NT2/D1 (cell line): ENCODE measurements at regions not wholly inside any gene's neighbourhood (a gene's known extent, or its start where the extent isn't known, plus 50 kb on each side); places are given as distances from the start of the nearest gene placed in this dataset.
"Not testable (repeated sequence)": the region's sequence is repeated elsewhere in the genome, so short reads cannot be mapped to it uniquely, and the experiment has no call there.

Experiments used
- YY1 ChIP-seq: IDR thresholded peaks from 2 replicates; pipeline ENCODE4 v1.6.1; 2011; ENCODE audit not compliant: insufficient read length, insufficient read depth
- ZNF274 ChIP-seq: IDR thresholded peaks from 2 replicates; pipeline ENCODE4 v1.6.1; 2011; ENCODE audit warnings: mild to moderate bottlenecking, low read depth, low read length

GRCh38 chr15:69774711-69775110 lies 322.1 kb downstream of the RPLP1 start:
- TF ChIP-seq ZNF274, YY1: not testable (repeated sequence)
